HepG2 (cell line): ENCODE measurements at regions not wholly inside any gene's neighbourhood (a gene's known extent, or its start where the extent isn't known, plus 50 kb on each side); places are given as distances from the start of the nearest gene placed in this dataset.

ENCODE experiments used
- HDAC2 ChIP-seq: sonication (generic); formaldehyde crosslinking; IDR thresholded peaks from 2 replicates; pipeline ENCODE4 v1.4.0; 2020; ENCODE audit warnings: missing genetic modification reagents
- PAF1 ChIP-seq: IDR thresholded peaks from 2 replicates; pipeline ENCODE4 v1.6.1; 2016; ENCODE audit warnings: missing genetic modification reagents, missing compliant biosample characterization
- ZNF660 ChIP-seq: sonication (generic); formaldehyde crosslinking; IDR thresholded peaks from 2 replicates; pipeline ENCODE4 v1.5.1; 2020; ENCODE audit warnings: mild to moderate bottlenecking, low read depth, missing genetic modification reagents, borderline replicate concordance

DNA sequence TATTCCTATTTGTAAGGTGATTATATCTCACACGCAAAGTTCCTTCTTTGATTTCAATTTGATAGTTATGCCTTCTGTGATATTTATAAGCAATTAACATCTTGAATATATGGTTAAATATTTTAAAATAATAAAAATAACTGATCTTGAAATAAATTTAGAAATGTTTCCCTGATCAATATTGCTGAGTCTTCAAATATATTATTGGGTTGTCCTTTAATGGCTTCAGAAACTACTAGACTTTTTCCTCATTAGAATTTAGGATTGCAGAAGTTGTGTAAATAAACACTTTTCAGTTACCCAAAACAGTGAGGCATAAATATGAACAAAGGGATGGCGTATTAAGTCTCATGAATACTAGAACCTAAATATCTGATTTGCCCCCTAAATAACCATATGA lies 252.3 kb upstream of the PRR20A start:
- no peak for TF ChIP-seq ZNF660
- no peak for TF ChIP-seq HDAC2 (CRISPR knock-in tag)
- no peak for TF ChIP-seq PAF1
